Neural cell (in vitro differentiated cells): ENCODE measurements at regions not wholly inside any gene's neighbourhood (a gene's known extent, or its start where the extent isn't known, plus 50 kb on each side); places are given as distances from the start of the nearest gene placed in this dataset.

ENCODE experiments used
- CTCF ChIP-seq: fragments of 450-650 bp; IDR thresholded peaks from 2 replicates; pipeline ENCODE4 v1.5.1; 2014; ENCODE audit warnings: antibody characterized with exemption, mild to moderate bottlenecking, moderate library complexity; ENCODE audit not compliant: poor library complexity, severe bottlenecking
- EP300 ChIP-seq: fragments of 450-650 bp; conservative IDR thresholded peaks from 2 replicates; pipeline ENCODE4 v1.6.1; 2014; ENCODE audit warnings: antibody characterized with exemption, mild to moderate bottlenecking, moderate library complexity; ENCODE audit not compliant: poor library complexity, severe bottlenecking
- EZH2 ChIP-seq: fragments of 200-600, 300-800 bp; shearing (Covaris generic), sonication (generic); IDR thresholded peaks from 2 replicates; pipeline ENCODE4 v1.6.1; 2014; ENCODE audit warnings: antibody characterized with exemption, low read length, borderline replicate concordance, mild to moderate bottlenecking; ENCODE audit not compliant: insufficient read depth, poor library complexity, severe bottlenecking
- MXI1 ChIP-seq: fragments of 450-650 bp; conservative IDR thresholded peaks from 2 replicates; pipeline ENCODE4 v1.6.1; 2014; ENCODE audit warnings: antibody characterized with exemption, mild to moderate bottlenecking; ENCODE audit not compliant: poor library complexity, severe bottlenecking
- POLR2AphosphoS5 ChIP-seq: IDR thresholded peaks from 2 replicates; pipeline ENCODE4 v1.6.1; 2012
- RAD21 ChIP-seq: fragments of 450-650 bp; conservative IDR thresholded peaks from 2 replicates; pipeline ENCODE4 v1.6.1; 2014; ENCODE audit warnings: antibody characterized with exemption, mild to moderate bottlenecking, moderate library complexity
- TAF1 ChIP-seq: IDR thresholded peaks from 2 replicates; pipeline ENCODE4 v1.6.1; 2012; ENCODE audit warnings: low read depth

DNA sequence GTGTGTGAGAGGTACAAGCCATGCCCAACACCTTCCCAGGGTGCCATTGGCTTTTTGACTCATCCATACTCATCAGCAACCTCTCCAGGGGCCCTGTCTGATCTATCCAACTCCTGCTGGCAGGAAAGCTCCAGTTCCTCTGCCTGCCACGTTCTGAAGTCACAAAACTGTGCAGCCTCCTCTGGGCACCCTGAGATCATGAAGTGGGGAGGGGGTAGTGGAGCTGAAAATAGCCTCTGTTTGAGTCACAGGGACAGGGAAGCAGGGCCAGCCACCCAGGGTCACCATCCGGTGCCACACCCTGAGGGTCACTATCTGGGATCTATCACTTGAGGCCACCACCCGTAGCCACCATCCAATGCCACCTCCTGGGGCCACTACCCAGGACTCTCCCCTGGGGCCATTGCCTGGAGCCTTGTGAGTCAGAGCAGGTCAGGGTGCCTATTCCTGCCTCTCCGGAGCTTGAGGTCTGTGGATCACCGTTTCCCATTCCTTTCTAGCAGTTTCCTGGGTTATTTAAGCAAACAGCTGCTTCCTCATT, 172.1 kb downstream of the NUFIP1 start:
- TF ChIP-seq POLR2AphosphoS5 (no peak), EP300 (no peak), CTCF (no peak), MXI1 (no peak), RAD21 (no peak), TAF1 (no peak), EZH2 (no peak)
